ENCODE measurements at regions not wholly inside any gene's neighbourhood (a gene's known extent, or its start where the extent isn't known, plus 50 kb on each side); places are given as distances from the start of the nearest gene placed in this dataset.
A peak's percentile ranks its signal among the peaks of the same experiment; 100 is the strongest.

- Histone ChIP-seq H3K27ac (ENCODE audit: low read length) (no peak overlapping the region), H3K36me3 (ENCODE audit: insufficient read depth, low read length) (no peaks in the 10 kb centered on the region), H4K20me1 (ENCODE audit: insufficient read depth) (no peaks in the 10 kb centered on the region), H3F3A (ENCODE audit: insufficient read depth, low read length, poor library complexity, severe bottlenecking) (no peaks in the 10 kb centered on the region), H3K79me2 (replicated peaks; ENCODE audit: insufficient read depth, low read length) (no peaks in the 10 kb centered on the region), H3K9ac (ENCODE audit: low read length) (no peak overlapping the region), H3K4me3 (ENCODE audit: low read length) (no peak overlapping the region), H3K4me2 (ENCODE audit: low read length) (no peak overlapping the region), H2AFZ (ENCODE audit: low read depth, low read length) (no peak overlapping the region), H3K9me2 (ENCODE audit: insufficient read depth, low read length) (no peaks in the 10 kb centered on the region), H3K27me3 (ENCODE audit: insufficient read depth, low read depth, low read length) (no peaks in the 10 kb centered on the region), H3K9me3 (ENCODE audit: low read length) (no peaks in the 10 kb centered on the region)
- TF ChIP-seq EZH2 (IDR thresholded peaks at IDR 0.05; ENCODE audit: borderline replicate concordance, insufficient read depth, low read length, poor library complexity, severe bottlenecking): no peak
- no peak for TF ChIP-seq SMC3 (conservative IDR thresholded peaks at IDR 0.05; ENCODE audit: poor library complexity)
- TF ChIP-seq CTCF (IDR thresholded peaks at IDR 0.05; ENCODE audit: poor library complexity, severe bottlenecking): no peak
- TF ChIP-seq REST (IDR thresholded peaks at IDR 0.05; ENCODE audit: borderline replicate concordance): no peak
- no peak for TF ChIP-seq RAD21 (conservative IDR thresholded peaks at IDR 0.05)
- TF ChIP-seq POLR2AphosphoS5 (IDR thresholded peaks at IDR 0.05): no peak
- TF ChIP-seq EP300 (conservative IDR thresholded peaks at IDR 0.05; ENCODE audit: poor library complexity, severe bottlenecking): no peak
- no peak for TF ChIP-seq TAF1 (IDR thresholded peaks at IDR 0.05; ENCODE audit: low read depth)
- no peak for TF ChIP-seq MXI1 (conservative IDR thresholded peaks at IDR 0.05; ENCODE audit: poor library complexity, severe bottlenecking)
Observed at GRCh38 chr2:153808679-153809078, 63.0 kb upstream of the GALNT13 start.

- Histone ChIP-seq H3F3A (ENCODE audit: insufficient read depth, low read length, poor library complexity, severe bottlenecking) (no peaks in the 10 kb centered on the region), H3K36me3 (ENCODE audit: insufficient read depth, low read length) (no peaks in the 10 kb centered on the region), H3K9me3 (ENCODE audit: low read length) (no peaks in the 10 kb centered on the region), H2AFZ (ENCODE audit: low read depth, low read length) (no peak overlapping the region), H3K9ac (ENCODE audit: low read length) (no peak overlapping the region), H3K9me2 (ENCODE audit: insufficient read depth, low read length) (no peaks in the 10 kb centered on the region), H4K20me1 (ENCODE audit: insufficient read depth) (no peaks in the 10 kb centered on the region), H3K4me2 (ENCODE audit: low read length) (peak overlapping the region; percentile 18), H3K27me3 (ENCODE audit: insufficient read depth, low read depth, low read length) (no peaks in the 10 kb centered on the region), H3K4me3 (ENCODE audit: low read length) (no peak overlapping the region), H3K27ac (ENCODE audit: low read length) (no peak overlapping the region), H3K79me2 (replicated peaks; ENCODE audit: insufficient read depth, low read length) (no peaks in the 10 kb centered on the region)
- no peak for TF ChIP-seq TAF1 (IDR thresholded peaks at IDR 0.05; ENCODE audit: low read depth)
- no peak for TF ChIP-seq CTCF (IDR thresholded peaks at IDR 0.05; ENCODE audit: poor library complexity, severe bottlenecking)
- TF ChIP-seq MXI1 (conservative IDR thresholded peaks at IDR 0.05; ENCODE audit: poor library complexity, severe bottlenecking): no peak
- no peak for TF ChIP-seq RAD21 (conservative IDR thresholded peaks at IDR 0.05)
- no peak for TF ChIP-seq EZH2 (IDR thresholded peaks at IDR 0.05; ENCODE audit: borderline replicate concordance, insufficient read depth, low read length, poor library complexity, severe bottlenecking)
- TF ChIP-seq SMC3 (conservative IDR thresholded peaks at IDR 0.05; ENCODE audit: poor library complexity): no peak
Observed at GRCh38 chr2:153811516-153811915, 60.2 kb upstream of the GALNT13 start.

All from neural cell (in vitro differentiated cells).